HK-2 (cell line): ENCODE measurements at regions not wholly inside any gene's neighbourhood (a gene's known extent, or its start where the extent isn't known, plus 50 kb on each side); places are given as distances from the start of the nearest gene placed in this dataset.
"Not testable (repeated sequence)": the region's sequence is repeated elsewhere in the genome, so short reads cannot be mapped to it uniquely, and the experiment has no call there.

ENCODE experiments used
- DNase-seq: peaks from one replicate; pipeline ENCODE4 v3.0.0-alpha.2; 2018; ENCODE audit not compliant: unreplicated experiment

DNA sequence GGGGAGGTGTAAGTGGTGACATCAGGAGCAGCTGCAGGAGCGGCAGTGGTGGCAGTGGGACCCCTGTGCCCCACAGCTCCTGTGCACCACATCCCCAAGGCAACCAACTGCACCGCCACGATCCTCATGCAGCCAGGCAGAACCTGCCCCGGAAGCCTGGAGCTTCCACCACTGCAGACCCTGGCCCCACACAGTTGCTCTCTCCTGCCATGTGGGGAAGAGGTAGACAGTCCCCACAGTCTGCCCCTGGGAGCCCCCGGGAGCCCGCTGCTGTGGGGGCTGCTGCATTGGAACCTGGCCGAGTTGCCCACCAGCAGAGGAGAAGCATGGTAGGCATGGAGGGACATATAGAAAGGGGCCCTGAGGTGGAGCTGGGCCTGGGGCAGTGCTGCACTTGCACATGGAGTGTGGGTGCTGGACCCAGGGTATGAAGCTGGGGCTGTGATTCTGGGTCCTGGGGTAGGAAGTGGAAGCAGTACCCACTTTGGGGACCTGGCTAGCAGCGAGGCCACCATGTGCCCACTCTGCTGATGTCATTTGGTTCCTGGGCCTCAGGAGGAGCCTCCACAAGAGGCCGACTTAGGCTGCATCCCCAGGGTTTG is 623.3 kb upstream of the LRRTM4 start:
- DNase-seq = no peak

- no peak for DNase-seq
These were observed 624.0 kb upstream of the LRRTM4 start for GRCh38 chr2:78145997-78146722.

GRCh38 chr2:78147466-78147865 is 625.3 kb upstream of the LRRTM4 start:
- no peak for DNase-seq

DNA sequence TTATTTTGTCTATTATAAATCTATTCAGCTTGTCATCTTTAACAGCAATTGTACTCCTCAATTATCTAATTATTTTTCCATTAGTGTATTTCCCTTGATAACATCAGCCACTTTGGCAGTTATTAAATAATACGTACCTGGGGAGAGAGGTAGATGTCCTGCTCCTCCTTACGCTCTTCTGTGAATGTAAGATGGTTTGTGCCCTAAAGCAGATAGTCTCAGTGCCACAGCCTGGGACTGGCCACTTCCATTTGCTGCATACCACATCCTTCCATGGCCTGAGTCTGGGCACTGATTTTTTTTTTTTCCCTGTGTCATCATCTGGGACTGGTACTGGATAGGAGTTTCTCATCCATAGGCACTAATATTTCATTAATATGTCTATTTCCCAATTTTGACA is 632.4 kb upstream of the LRRTM4 start:
- no peak for DNase-seq

- no peak for DNase-seq
These were observed 640.0 kb upstream of the LRRTM4 start for GRCh38 chr2:78162202-78162601.

GRCh38 chr2:78172157-78172556 is 650.0 kb upstream of the LRRTM4 start:
- DNase-seq = not testable (repeated sequence)

DNA sequence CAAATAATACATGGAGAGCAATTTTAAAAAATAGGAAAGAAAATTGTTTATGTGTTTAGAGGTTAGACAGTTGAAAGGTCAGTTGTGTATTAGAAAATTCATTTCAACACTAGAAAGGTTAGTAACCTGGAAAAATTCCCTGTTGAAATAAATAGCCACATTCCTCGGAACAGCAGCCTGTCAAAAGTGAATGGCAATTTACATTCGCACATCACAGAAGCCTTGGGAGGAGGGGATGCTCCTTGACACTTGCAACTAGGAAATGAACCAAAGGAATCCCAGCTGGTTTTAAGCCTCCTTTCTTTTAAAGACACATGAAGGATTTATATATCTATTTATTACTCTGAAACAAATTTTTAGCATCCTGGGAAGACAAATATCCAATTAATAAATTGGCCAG is 653.5 kb upstream of the LRRTM4 start:
- DNase-seq = no peak

DNA sequence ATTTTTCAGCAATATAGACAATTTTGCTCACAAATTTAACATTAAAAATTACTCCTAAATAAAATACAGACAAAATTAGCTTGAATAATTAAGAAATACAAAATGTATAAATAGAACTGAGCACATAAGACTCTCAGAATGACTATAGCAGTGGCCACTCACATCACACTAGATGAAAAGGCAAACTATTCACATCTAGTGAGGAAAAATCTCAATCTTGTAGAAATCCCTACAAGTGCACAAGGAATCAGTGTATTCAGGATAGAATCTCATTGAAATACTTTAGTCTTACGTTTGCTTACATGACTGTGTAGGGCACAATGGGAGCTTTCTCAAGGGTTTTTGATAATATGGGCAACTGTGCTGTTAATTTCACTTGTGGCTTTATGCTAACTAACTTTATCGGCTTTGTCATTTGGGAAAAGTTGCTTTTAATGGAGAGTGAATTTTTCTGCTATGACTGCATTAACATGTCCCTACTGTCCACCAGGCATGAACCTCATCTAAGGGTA is 678.9 kb upstream of the LRRTM4 start:
- no peak for DNase-seq

GRCh38 chr2:78202366-78202765 is 680.2 kb upstream of the LRRTM4 start:
- DNase-seq = no peak

- no peak for DNase-seq
These were observed 681.0 kb upstream of the LRRTM4 start for GRCh38 chr2:78202986-78203670.

DNA sequence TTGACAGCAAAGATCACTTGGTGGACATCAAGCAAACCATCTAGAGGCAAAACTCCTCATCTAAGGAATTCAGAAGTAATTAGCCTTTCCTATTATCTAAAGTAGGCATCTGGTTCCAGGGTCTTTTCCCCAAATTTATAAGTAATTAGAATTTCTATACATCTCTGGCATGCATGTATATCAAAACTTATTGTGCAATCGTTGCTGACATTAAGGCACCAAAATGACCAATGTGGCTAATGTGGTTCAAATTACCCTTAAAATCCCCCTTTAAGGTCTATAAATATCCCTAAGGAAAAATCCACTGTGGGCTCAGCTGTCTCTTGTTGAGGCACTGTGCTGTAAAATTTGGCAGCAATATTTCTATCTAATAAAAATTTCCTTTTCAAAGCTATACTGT is 695.9 kb upstream of the LRRTM4 start:
- no peak for DNase-seq

- no peak for DNase-seq
These were observed 715.5 kb upstream of the LRRTM4 start for GRCh38 chr2:78237704-78238103.

DNA sequence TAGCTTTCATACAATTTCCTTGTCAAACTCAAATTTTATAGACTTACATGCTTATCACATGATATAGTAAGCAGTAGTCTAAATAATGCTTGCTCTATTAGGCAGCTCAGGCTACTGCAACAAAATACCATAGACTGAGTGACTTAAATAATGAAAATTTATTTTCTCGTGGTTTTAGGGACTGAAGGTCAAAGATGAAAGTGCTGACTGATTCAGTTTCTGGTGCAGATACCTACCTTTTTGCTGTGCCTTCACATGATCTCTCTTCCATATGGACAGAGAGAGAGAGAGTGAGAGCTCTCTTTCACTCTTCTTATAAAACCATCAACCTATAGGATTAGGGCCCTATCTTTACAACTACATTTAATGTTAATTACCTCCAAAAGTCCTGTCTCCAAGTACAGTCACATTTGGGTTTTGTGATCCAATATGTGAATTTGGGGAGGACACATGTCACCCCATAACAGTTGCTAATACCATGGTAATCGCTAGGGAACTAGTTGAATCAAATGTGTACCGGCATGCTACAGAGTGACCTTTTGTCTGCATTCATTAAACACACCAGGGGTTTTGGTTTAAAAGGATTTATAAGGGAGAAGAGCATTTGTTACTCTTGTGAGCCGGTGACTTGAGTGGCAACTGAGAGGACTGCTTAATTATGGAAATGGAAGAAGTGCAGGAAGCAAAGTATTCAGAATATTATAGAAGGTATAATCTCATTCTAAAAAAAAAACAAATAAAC is 723.4 kb upstream of the LRRTM4 start:
- no peak for DNase-seq

DNA sequence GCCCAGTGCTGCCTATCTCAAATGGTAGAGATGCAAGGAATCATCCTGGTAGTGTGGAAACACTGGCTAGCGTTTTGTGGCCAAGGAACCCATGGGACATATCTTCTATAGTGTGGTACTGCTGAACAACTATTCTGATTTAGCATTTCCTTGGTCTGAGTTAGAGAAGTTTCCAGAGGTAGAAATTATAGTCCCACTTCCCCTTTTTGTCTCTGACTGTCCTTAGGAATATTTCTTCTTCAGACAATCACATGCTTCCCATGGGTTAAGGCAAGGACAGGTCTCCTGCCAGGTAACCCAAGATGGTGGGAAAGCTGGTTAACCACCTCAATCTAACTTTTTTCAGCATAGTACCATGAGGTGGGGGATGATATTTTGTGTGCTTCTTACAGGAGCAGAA is 729.5 kb upstream of the LRRTM4 start:
- DNase-seq = no peak

GRCh38 chr2:78260861-78261260 is 738.7 kb upstream of the LRRTM4 start:
- no peak for DNase-seq

- no peak for DNase-seq
These were observed 739.3 kb upstream of the LRRTM4 start for GRCh38 chr2:78261454-78261853.

DNA sequence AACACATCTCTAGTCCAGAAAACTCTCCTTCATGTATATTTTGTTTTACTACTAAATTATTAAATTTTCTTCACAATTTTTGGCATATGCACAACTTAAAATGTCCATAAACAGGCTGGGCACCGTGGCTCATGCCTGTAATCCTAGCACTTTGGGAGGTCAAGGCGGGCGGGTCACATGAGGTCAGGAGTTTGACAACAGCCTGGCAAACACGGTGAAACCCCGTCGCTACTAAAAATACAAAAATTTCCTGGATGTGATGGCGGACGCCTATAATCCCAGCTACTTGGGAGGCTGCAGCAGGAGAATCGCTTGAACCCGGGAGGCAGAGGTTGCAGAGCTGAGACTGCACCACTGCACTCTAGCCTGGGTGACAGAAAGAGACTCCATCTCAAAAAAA is 739.9 kb upstream of the LRRTM4 start:
- DNase-seq = not testable (repeated sequence)

DNA sequence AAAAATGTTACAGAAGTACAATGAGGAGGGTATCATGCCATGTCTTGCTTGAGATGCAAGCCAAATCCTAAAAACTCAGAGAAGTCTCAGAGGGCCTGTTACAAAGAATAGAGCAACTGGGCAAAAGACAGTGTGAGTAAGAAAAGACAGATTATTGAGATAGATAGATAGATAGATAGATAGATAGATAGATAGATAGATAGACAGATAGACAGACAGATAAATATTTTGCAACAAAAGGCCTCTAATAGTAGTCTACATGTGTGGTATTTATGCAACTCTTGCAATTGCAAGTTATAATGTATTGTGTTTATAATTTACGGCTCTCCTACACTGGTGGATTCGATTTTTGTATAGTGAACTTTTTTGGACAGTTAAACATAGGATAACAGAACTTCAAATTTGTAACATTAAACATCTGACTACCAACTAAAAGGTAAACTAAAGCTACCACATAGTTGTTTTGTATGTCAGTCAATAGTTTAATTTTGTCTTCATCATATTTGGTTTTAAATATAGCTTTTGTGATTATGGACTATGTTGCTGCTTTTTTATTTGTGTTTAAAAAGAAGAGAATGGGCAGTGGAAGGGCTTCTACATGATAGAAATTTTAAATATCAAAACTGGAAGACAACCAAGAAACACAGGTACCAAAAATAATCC is 740.7 kb upstream of the LRRTM4 start:
- no peak for DNase-seq

- DNase-seq = no peak
These were observed 741.4 kb upstream of the LRRTM4 start for GRCh38 chr2:78263571-78263970.

GRCh38 chr2:78264130-78264529 is 742.0 kb upstream of the LRRTM4 start:
- no peak for DNase-seq

DNA sequence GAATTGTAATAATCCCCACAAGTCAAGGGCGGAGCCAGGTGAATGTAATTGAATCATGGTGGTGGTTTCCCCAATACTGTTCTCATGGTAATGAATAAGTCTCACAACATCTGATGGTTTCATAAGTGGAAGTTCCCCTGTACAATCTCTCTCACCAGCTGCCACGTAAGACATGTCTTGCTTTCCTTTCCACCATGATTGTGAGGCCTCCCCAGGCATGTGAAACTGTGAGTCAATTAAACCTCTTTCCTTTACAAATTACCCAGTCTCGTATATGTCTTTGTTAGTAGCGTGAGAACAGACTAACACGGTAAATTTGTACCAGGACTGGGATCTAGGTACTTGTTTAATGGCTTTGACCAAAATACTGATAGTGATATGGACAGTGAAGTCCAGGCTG is 744.3 kb upstream of the REG3G start:
- DNase-seq = no peak
